ENCODE measurements at regions not wholly inside any gene's neighbourhood (a gene's known extent, or its start where the extent isn't known, plus 50 kb on each side); places are given as distances from the start of the nearest gene placed in this dataset.

GRCh38 chr5:87081016-87081415, 186.7 kb upstream of the RASA1 start:
- intact Hi-C loops (cut with DNase I) = no loop called here

DNA sequence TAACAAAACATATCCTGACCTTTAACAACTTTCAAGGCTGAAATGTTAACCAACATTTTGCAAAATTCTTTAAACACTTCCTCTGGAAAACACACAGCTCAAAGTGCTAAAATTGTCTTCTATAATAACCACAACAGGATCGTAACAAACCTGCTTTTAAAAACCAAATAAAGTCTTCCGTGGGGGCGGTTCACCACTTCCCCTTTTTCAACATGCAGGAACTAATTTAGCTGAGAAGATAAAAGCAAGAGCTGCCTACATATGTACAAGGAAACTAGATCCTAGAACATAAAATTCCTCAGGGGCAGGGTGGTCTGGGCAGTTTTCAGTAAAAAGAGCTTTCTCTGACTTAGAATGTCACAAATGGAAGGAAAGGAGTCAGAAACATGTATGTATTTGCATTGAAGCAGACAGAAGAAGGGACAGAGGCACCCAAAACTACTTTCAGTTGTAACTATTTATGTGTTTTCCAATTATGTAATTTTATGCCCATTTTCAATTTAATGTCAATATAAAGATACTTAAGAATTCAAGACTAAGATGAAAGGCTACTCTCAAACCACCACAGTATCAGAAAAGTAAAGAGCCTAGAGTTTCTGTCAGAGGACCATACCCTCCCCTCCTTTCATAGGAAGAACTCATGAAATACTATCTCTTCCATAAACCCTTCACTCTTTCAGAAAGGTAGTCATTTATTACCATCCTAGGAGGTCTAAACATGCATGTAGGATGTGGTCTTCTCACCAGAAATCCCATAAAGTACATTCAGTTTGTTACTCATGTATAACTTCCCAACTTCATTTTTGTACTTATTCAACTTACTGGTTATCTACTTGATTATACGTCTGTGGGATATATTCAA, 185.9 kb upstream of the RASA1 start:
- DNase-seq (ENCODE audit: low spot score) = no peak
- intact Hi-C loops (cut with DNase I) = no loop called here

More at GRCh38 chr5:87081016-87081415, 186.7 kb upstream of the RASA1 start:
- DNase-seq (ENCODE audit: low spot score) = no peak

DNA sequence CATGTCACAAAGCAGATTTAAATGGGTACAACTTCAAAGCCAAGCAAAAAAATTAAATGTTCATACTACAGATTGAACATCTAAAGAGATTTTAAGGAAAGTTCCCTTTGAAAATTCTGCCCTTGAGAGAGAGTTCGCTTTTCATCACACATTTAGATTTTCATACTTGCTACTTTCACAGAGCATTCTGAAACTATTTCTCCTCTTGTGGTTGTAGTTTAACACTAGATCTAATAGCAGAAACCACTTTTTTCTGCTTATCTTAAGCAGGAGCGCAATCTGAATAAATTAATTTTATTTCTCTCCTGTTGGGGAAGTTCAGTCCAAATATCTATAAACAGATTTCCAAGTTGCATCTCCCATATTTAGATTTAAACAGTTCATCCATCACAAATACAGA, 173.3 kb upstream of the RASA1 start:
- DNase-seq (ENCODE audit: low spot score) = no peak
- intact Hi-C loops (cut with DNase I) = no loop called here

GRCh38 chr5:87094833-87095232, 172.8 kb upstream of the RASA1 start:
- DNase-seq (ENCODE audit: low spot score) = no peak
- intact Hi-C loops (cut with DNase I) = no loop called here

GRCh38 chr5:87095787-87096186, 171.9 kb upstream of the RASA1 start:
- intact Hi-C loops (cut with DNase I) = no loop called here
- DNase-seq (ENCODE audit: low spot score) = no peak

DNA sequence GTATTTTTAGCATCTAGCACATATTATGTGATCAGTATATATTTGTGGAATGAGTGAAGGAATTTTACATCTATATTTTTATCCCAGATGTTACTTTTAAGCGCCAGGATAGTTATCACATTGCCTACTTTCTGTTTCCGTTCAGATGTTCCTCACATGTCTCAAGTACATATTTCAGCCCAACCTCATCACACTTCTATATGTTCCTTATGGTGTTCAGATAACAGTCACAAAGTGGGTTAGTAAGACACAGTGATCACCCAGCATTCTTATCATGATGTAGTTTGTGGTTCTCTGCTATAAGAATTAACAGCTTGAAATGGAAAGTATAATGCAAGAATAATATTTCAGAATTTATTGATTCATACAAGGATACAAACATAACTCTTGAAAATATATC, 170.0 kb upstream of the RASA1 start:
- no peak for DNase-seq (ENCODE audit: low spot score)
- intact Hi-C loops (cut with DNase I) = no loop called here

- intact Hi-C loops (cut with DNase I) = no loop called here
- DNase-seq (ENCODE audit: low spot score) = no peak
These were observed 168.3 kb upstream of the RASA1 start for GRCh38 chr5:87099291-87099839.

- no peak for DNase-seq (ENCODE audit: low spot score)
- intact Hi-C loops (cut with DNase I) = no loop called here
These were observed 167.7 kb upstream of the RASA1 start for GRCh38 chr5:87099968-87100367.

GRCh38 chr5:87101321-87101720, 166.4 kb upstream of the RASA1 start:
- intact Hi-C loops (cut with DNase I) = no loop called here
- no peak for DNase-seq (ENCODE audit: low spot score)

DNA sequence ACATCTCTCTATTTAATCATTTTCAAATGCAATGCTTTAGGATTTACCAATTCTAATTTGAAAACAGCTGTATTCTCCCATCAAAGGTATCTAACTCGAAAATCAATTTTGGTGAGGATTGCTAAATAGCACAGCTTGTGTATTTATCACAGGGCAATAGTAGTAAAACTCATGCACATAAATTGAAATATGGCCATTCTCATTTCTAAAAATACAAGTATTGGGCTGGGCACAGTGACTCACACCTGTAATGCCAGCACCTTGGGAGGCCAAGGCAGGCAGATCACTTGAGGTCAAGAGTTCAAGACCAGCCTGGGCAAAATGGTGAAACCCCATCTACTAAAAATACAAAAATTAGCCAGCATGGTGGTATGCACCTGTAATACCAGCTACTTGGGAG, 164.8 kb upstream of the RASA1 start:
- intact Hi-C loops (cut with DNase I) = no loop called here
- no peak for DNase-seq (ENCODE audit: low spot score)

- intact Hi-C loops (cut with DNase I) = no loop called here
- no peak for DNase-seq (ENCODE audit: low spot score)
These were observed 163.9 kb upstream of the RASA1 start for GRCh38 chr5:87103616-87104287.

DNA sequence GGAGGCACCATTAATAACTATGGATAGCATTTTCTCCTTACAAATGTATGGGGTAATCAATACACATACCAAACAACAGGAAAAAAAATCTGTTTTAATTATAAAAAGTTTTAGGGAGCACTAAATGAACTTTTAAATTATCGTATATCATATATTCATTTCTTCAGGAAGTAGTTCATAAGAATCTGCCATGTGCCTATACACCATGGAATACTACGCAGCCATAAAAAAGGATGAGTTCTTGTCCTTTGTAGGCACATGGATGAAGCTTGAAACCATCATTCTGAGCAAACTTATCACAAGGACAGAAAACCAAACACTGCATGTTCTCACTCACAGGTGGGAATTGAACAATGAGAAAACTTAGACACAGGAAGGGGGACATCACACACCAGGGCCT, 162.1 kb upstream of the RASA1 start:
- DNase-seq (ENCODE audit: low spot score) = no peak
- intact Hi-C loops (cut with DNase I) = no loop called here

GRCh38 chr5:87109746-87110145, 157.9 kb upstream of the RASA1 start:
- DNase-seq (ENCODE audit: low spot score) = no peak
- intact Hi-C loops (cut with DNase I) = no loop called here

- no peak for DNase-seq (ENCODE audit: low spot score)
- intact Hi-C loops (cut with DNase I) = no loop called here
These were observed 157.0 kb upstream of the RASA1 start for GRCh38 chr5:87110721-87111120.

DNA sequence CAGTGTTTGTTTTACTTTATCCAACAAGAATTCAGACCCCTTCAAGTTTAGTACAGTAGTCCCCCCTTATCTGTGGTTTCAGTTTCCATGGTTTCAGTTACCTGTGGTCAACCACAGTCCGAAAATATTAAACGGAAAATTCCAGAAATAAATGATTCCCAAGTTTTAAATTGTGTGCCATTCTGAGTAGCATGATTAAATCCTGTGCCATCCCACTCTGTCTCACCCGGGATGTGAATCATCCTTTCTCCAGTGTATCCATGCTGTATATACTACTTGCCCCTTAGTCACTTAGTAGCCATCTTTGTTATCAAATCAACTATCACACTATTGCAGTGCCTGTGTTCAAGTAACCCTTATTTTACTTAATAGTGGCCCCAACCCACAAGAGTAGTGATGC, 153.8 kb upstream of the RASA1 start:
- DNase-seq (ENCODE audit: low spot score) = no peak
- intact Hi-C loops (cut with DNase I) = no loop called here

DNA sequence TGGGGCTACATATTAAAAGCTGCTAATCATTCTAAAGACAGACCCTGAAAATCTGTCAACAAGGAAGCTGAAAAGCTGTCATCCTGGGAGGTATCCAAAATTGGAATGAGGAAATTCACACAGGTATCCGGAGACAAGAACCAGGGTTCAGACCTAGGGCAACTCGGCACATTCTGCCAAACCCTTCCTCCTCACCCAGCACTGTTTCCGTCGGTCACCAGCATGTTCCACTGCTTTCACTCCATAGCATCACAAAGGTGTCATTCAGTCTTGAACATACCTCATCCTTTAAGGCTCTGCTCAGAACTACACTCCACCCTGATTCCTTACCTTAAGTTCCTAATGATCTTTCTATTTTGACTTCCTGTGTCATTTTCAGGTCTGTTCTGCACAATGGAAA, 153.1 kb upstream of the RASA1 start:
- no peak for DNase-seq (ENCODE audit: low spot score)

DNA sequence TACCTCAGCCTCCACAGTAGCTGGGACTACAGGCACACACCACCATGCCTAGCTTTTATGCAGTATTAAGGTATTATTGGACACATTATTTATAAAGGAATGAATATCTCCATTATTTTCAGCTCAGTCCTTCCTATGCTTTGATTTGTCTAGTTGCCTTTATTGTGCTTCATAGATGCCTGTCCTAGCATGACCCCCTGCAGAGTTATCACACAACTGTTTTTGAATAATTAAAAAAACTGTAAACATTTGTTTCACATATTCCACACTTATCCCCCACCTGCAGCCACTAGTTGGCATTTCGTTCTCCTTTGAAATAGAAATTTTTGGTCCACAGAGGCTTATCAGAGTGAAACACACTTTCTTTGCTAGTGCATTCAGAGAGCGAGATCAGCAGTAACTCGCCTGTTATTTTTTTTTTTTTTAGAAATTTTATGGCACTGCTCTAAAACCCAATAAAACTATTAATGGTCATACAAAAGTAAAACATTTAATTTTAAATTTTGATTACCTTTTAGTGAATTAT, 151.8 kb upstream of the RASA1 start:
- intact Hi-C loops (cut with DNase I) = no loop called here

More for the DNA sequence above, 153.1 kb upstream of the RASA1 start:
- intact Hi-C loops (cut with DNase I) = no loop called here

DNA sequence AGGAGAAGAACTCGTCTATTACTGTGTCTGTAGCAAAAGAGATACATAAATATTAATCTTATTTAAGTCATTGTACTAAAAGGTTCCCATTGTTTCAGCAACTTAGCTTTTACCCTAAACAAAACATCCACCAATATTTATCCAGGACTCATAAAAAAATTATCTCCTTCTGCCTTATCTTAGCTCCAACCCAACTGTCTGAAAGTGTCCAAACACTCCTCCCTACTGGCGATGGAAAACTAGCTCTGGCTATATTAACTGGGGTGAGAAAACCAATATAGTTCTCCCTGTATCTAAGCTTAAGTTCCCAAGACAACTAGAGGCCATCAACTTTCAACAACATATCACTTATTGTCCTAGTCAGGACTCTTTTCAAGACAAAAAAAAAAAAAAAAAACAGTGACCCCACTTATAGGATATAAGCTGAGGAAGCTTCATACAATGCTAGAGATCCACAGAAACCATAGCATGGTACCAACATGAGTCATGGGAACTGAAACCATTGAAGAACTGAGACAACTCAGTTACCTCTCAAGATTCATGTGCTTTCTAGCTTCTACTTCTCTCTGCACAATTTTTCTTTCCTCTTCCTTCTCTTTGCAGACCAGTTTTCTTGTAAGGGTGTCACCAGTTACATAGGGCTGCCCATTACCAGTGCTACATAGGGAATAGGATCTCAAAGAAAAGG, 150.7 kb upstream of the RASA1 start:
- intact Hi-C loops (cut with DNase I) = no loop called here
- DNase-seq (ENCODE audit: low spot score) = no peak

More for the DNA sequence above, 151.8 kb upstream of the RASA1 start:
- no peak for DNase-seq (ENCODE audit: low spot score)

- no peak for DNase-seq (ENCODE audit: low spot score)
- intact Hi-C loops (cut with DNase I) = no loop called here
These were observed 148.1 kb upstream of the RASA1 start for GRCh38 chr5:87119588-87119987.

Measured in cardiac septum (tissue), 1 donor.